HepG2 (cell line): ENCODE measurements at regions not wholly inside any gene's neighbourhood (a gene's known extent, or its start where the extent isn't known, plus 50 kb on each side); places are given as distances from the start of the nearest gene placed in this dataset.
A peak's percentile ranks its signal among the peaks of the same experiment; 100 is the strongest.

Experiments
- ATAC-seq: fragments of 200-7000 bp; cut with Tn5 transposase; 3 replicates; pipeline ENCODE4 v1.9.1; 2020; ENCODE audit warnings: mild to moderate bottlenecking, moderate library complexity
- BruUV-seq: library from RNA; stranded (reverse); fragments of 400-500 nt; replicated peaks from 2 replicates; lab custom pipeline; 2021; lab: Mats Ljungman, UMichigan
- CTCF ChIA-PET: fragments of 300-600 bp; formaldehyde crosslinking; extraction: SDS; loops from one replicate; lab custom pipeline; 2021; ENCODE audit warnings: low total read pairs, inconsistent platforms, low intra/inter-chr PET ratio; lab: Yijun Ruan, JAX
- POLR2A ChIA-PET: fragments of 350-600 bp; sonication (Branson Sonifier 250); formaldehyde crosslinking; loops from one replicate; lab custom pipeline; 2020; ENCODE audit warnings: antibody characterized with exemption, inconsistent platforms; lab: Yijun Ruan, JAX
- DNase-seq: peaks from one replicate; pipeline ENCODE4 v3.0.0-alpha.2; 2015; ENCODE audit warnings: low spot score
- FAIRE-seq: peaks from 3 replicates; lab custom pipeline; 2011; peaks lifted over from hg19 to GRCh38; lab: Jason Lieb, UNC
- H2AFZ ChIP-seq: one replicate; pipeline ENCODE4 v1.6.1; 2011; ENCODE audit warnings: low read length, inconsistent platforms
- H3K27ac ChIP-seq: fragments of 300-600 bp; 3 replicates; pipeline ENCODE4 v1.8.0; 2011; ENCODE audit warnings: mixed run types, mild to moderate bottlenecking, mixed read lengths, low read length, inconsistent platforms; ENCODE audit not compliant: insufficient read depth; ENCODE audit errors: extremely low read length
- H3K27me3 ChIP-seq, 2 experiments: fragments of 200-600 bp in 1 of 2; 2 replicates in 1 of 2; 3 replicates in 1 of 2; pipeline versions ENCODE4 v1.6.0 to v1.8.0; 2011; ENCODE audit warnings: low read length in 2 of 2, mild to moderate bottlenecking in 2 of 2, moderate library complexity in 2 of 2, inconsistent platforms in 1 of 2; ENCODE audit not compliant: insufficient read depth in 2 of 2, control insufficient read depth in 1 of 2
- H3K36me3 ChIP-seq, 2 experiments: fragments of 200-600 bp in 1 of 2; replicated peaks in 1 of 2; 2 replicates in 1 of 2; 3 replicates in 1 of 2; pipeline versions ENCODE4 v1.5.1 to v1.8.0; 2011; ENCODE audit warnings: low read length in 2 of 2, inconsistent platforms in 1 of 2; ENCODE audit not compliant: insufficient read depth in 2 of 2, control insufficient read depth in 1 of 2
- H3K4me1 ChIP-seq: 2 replicates; pipeline ENCODE4 v1.5.1; 2012; ENCODE audit warnings: low read length, inconsistent platforms; ENCODE audit not compliant: insufficient read depth
- H3K4me2 ChIP-seq: 2 replicates; pipeline ENCODE4 v1.6.0; 2011; ENCODE audit warnings: low read depth, low read length, inconsistent platforms
- H3K4me3 ChIP-seq, 3 experiments: fragments of 200-600 bp in 1 of 3; sonication (generic), shearing (Covaris generic) in 1 of 3; replicated peaks in 1 of 3; 2 replicates each; pipeline ENCODE4 v1.5.1; 2011 to 2016; ENCODE audit warnings: low read length in 3 of 3, inconsistent platforms in 2 of 3, low read depth in 2 of 3, mild to moderate bottlenecking in 2 of 3, control low read depth in 1 of 3, mixed read lengths in 1 of 3; ENCODE audit not compliant: insufficient read depth in 1 of 3
- H3K79me2 ChIP-seq: one replicate; pipeline ENCODE4 v1.6.1; 2011; ENCODE audit warnings: low read length, inconsistent platforms; ENCODE audit not compliant: insufficient read depth
- H3K9ac ChIP-seq: 2 replicates; pipeline ENCODE4 v1.6.0; 2011; ENCODE audit warnings: mild to moderate bottlenecking, low read depth, low read length, inconsistent platforms; ENCODE audit not compliant: insufficient read depth
- H3K9me3 ChIP-seq: 2 replicates; pipeline ENCODE4 v1.5.1; 2012; ENCODE audit warnings: mild to moderate bottlenecking, low read length
- H4K20me1 ChIP-seq: 2 replicates; pipeline ENCODE4 v1.6.0; 2011; ENCODE audit warnings: inconsistent platforms, mild to moderate bottlenecking, low read length, moderate library complexity; ENCODE audit not compliant: insufficient read depth
- AFF4 ChIP-seq: sonication (generic); formaldehyde crosslinking; IDR thresholded peaks from 2 replicates; pipeline ENCODE4 v1.4.0; 2020; ENCODE audit warnings: missing genetic modification reagents
- ARNT ChIP-seq: fragments of 450-650 bp; IDR thresholded peaks from 2 replicates; pipeline ENCODE4 v1.6.1; 2017
- ATF1 ChIP-seq: IDR thresholded peaks from 2 replicates; pipeline ENCODE4 v1.6.1; 2016; ENCODE audit warnings: mild to moderate bottlenecking, control low read depth
- ATF6 ChIP-seq: sonication (generic); formaldehyde crosslinking; conservative IDR thresholded peaks from 2 replicates; pipeline ENCODE4 v1.4.0; 2020; ENCODE audit warnings: missing genetic modification reagents
- BORCS8-MEF2B ChIP-seq: sonication (generic); formaldehyde crosslinking; IDR thresholded peaks from 2 replicates; pipeline ENCODE4 v1.8.0; 2022; ENCODE audit warnings: mild to moderate bottlenecking, missing genetic modification reagents
- CHCHD3 ChIP-seq: sonication (generic); formaldehyde crosslinking; IDR thresholded peaks from 2 replicates; pipeline ENCODE4 v1.8.0; 2022; ENCODE audit warnings: mild to moderate bottlenecking, missing genetic modification reagents, moderate library complexity
- CREM ChIP-seq, 2 experiments: sonication (generic) in 1 of 2; formaldehyde crosslinking in 1 of 2; IDR thresholded peaks; 2 replicates each; pipeline versions ENCODE4 v1.4.0 to v1.6.1; 2016 to 2020; ENCODE audit warnings: antibody characterized with exemption in 1 of 2, mild to moderate bottlenecking in 1 of 2, missing genetic modification reagents in 1 of 2
- E2F2 ChIP-seq: sonication (generic); formaldehyde crosslinking; IDR thresholded peaks from 2 replicates; pipeline ENCODE4 v1.4.0; 2020; ENCODE audit warnings: missing genetic modification reagents, borderline replicate concordance
- JUND ChIP-seq: sonication (generic); formaldehyde crosslinking; IDR thresholded peaks from 2 replicates; pipeline ENCODE4 v1.8.0; 2022; ENCODE audit warnings: mild to moderate bottlenecking, missing genetic modification reagents
- MBNL3 ChIP-seq: fragments of 250-450 bp; sonication (Bioruptor Pico); conservative IDR thresholded peaks from 2 replicates; pipeline ENCODE4 v1.8.0; 2022; ENCODE audit warnings: mild to moderate bottlenecking, inconsistent platforms
- MXD3 ChIP-seq: IDR thresholded peaks from 2 replicates; pipeline ENCODE4 v1.6.1; 2016; ENCODE audit warnings: mild to moderate bottlenecking, missing biosample characterization, missing genetic modification reagents
- RBFOX2 ChIP-seq: fragments of 200-400 bp; formaldehyde crosslinking; IDR thresholded peaks from 2 replicates; pipeline ENCODE4 v1.6.1; 2017; ENCODE audit warnings: low read depth, mild to moderate bottlenecking, low read length
- RFX5 ChIP-seq: IDR thresholded peaks from 2 replicates; pipeline ENCODE4 v1.6.1; 2011; ENCODE audit warnings: low read depth, low read length, improper control_type of control experiment
- TBP ChIP-seq: sonication (generic); formaldehyde crosslinking; IDR thresholded peaks from 2 replicates; pipeline ENCODE4 v1.5.0; 2020; ENCODE audit warnings: missing genetic modification reagents
- TMF1 ChIP-seq: sonication (generic); formaldehyde crosslinking; IDR thresholded peaks from 2 replicates; pipeline ENCODE4 v1.8.1; 2022; ENCODE audit warnings: low read depth, missing genetic modification reagents
- ZNF562 ChIP-seq: sonication (generic); formaldehyde crosslinking; IDR thresholded peaks from 2 replicates; pipeline ENCODE4 v1.8.0; 2022; ENCODE audit warnings: missing genetic modification reagents, borderline replicate concordance
- ZNF777 ChIP-seq: sonication (generic); formaldehyde crosslinking; IDR thresholded peaks from 2 replicates; pipeline ENCODE4 v1.4.0; 2020; ENCODE audit warnings: missing genetic modification reagents
- ZSCAN30 ChIP-seq: sonication (generic); formaldehyde crosslinking; IDR thresholded peaks from 2 replicates; pipeline ENCODE4 v1.5.0; 2020; ENCODE audit warnings: mild to moderate bottlenecking, missing genetic modification reagents
- WGBS: methylation state at CpG from one replicate; pipeline ENCODE4 v1.1.6; 2017; ENCODE audit warnings: low lambda C conversion rate; 5-methylcytosine and 5-hydroxymethylcytosine counted together
- in situ Hi-C: cut with HindIII; loops from 2 replicates; pipeline ENCODE4 v1.10.0; 2017; ENCODE audit warnings: low pct_unique_long_range_greater_than_20kb; ENCODE audit not compliant: extremely low pct_ligation_motif_present
- intact Hi-C: fragments of 100-400 bp; cut with micrococcal nuclease; formaldehyde crosslinking; loops from one replicate; pipeline ENCODE4 v1.10.0; 2022; ENCODE audit not compliant: unreplicated experiment

GRCh38 chrX:120753413-120754251, 122.0 kb downstream of the CT47B1 start:
- CTCF ChIA-PET, result no interaction called here
- FAIRE-seq (no peak), ATAC-seq (no peak), DNase-seq (no peak)
- Histone ChIP-seq H3K4me1 (peaks cover 75% of the 10 kb centered on the region), H4K20me1 (no peaks in the 10 kb centered on the region), H3K4me3 (no peak overlapping the region; a peak in 1 of 6 replicates), H3K79me2 (peaks cover 3% of the 10 kb centered on the region), H3K27ac (peak overlapping the region; percentile 84), H3K27me3 (no peaks in the 10 kb centered on the region), H3K4me2 (peak overlapping the region; percentile 79), H3K9me3 (no peaks in the 10 kb centered on the region), H2AFZ (no peak overlapping the region), H3K9ac (peak overlapping the region; percentile 69; the same call in 1 of the 2 replicates), H3K36me3 (no peaks in the 10 kb centered on the region)
- POLR2A ChIA-PET, result interaction anchor here (0.7 to 2.3 kb wide), 11 partner anchors 8 to 285 kb away, joined by 3 to 18 read pairs (median 5); partner anchors contain the start of genes CUL4B, LAMP2 and MCTS1
- intact Hi-C loops (no loop called here), in situ Hi-C loops (loop anchor here (10.0 kb wide), 1 partner anchor 259 kb away; no protein-coding TSS in a partner anchor)
- 92% methylated on average over 8 of the region's 10 CpGs for WGBS
- no TSS peak for BruUV-seq
- TF ChIP-seq CREM (IDR thresholded peaks at IDR 0.05) (no peak), CREM (CRISPR knock-in tag; IDR thresholded peaks at IDR 0.05) (no peak), ZSCAN30 (CRISPR knock-in tag) (no peak), TBP (no peak), ARNT (no peak), BORCS8-MEF2B (CRISPR knock-in tag) (no peak), ATF1 (no peak), ZNF777 (CRISPR knock-in tag) (no peak), JUND (no peak), CHCHD3 (no peak), ZNF562 (CRISPR knock-in tag) (no peak), RFX5 (no peak), RBFOX2 (no peak), MXD3 (CRISPR knock-in tag) (no peak), E2F2 (CRISPR knock-in tag) (no peak), AFF4 (no peak), MBNL3 (CRISPR knock-in tag) (no peak), TMF1 (no peak), ATF6 (CRISPR knock-in tag) (no peak)
